ENCODE measurements at regions not wholly inside any gene's neighbourhood (a gene's known extent, or its start where the extent isn't known, plus 50 kb on each side); places are given as distances from the start of the nearest gene placed in this dataset.

DNA sequence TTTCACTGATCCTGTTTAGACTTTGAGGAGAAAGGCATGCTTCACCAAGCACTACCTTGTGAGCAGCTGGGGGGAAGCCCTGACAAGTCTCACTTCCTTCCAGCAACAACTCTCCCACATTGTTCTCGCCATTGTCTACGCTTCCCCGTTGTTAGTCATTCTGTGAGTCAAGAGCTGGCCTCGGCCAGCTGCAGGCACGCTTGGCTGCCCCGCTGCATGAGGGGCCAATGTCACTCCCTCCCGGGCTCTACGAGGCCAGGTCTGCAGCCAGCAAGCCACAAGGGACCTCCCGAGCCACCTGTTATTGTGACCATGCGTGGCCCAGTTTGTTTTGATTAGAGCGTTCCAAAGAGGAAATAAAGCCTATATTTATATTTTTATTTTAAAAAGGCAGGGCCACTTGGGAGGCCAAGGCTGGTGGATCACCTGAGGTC is 220.9 kb downstream of the FOXO1 start:
- H3K4me3 Mint-ChIP-seq (ENCODE audit: unreplicated experiment): no peak overlapping the region
- no peaks in the 10 kb centered on the region for H3K36me3 Mint-ChIP-seq (ENCODE audit: unreplicated experiment)
- peaks cover 2% of the 10 kb centered on the region for H3K9me3 Mint-ChIP-seq (ENCODE audit: unreplicated experiment)
- TF ChIP-seq, protein P1, sequence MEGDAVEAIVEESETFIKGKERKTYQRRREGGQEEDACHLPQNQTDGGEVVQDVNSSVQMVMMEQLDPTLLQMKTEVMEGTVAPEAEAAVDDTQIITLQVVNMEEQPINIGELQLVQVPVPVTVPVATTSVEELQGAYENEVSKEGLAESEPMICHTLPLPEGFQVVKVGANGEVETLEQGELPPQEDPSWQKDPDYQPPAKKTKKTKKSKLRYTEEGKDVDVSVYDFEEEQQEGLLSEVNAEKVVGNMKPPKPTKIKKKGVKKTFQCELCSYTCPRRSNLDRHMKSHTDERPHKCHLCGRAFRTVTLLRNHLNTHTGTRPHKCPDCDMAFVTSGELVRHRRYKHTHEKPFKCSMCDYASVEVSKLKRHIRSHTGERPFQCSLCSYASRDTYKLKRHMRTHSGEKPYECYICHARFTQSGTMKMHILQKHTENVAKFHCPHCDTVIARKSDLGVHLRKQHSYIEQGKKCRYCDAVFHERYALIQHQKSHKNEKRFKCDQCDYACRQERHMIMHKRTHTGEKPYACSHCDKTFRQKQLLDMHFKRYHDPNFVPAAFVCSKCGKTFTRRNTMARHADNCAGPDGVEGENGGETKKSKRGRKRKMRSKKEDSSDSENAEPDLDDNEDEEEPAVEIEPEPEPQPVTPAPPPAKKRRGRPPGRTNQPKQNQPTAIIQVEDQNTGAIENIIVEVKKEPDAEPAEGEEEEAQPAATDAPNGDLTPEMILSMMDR (IDR thresholded peaks at IDR 0.05; ENCODE audit: partially characterized antibody, unreplicated experiment): no peak
- H3K4me1 Mint-ChIP-seq (ENCODE audit: low read depth, unreplicated experiment): peaks cover 10% of the 10 kb centered on the region
- H3K27me3 Mint-ChIP-seq (ENCODE audit: unreplicated experiment): peaks cover 2% of the 10 kb centered on the region
- H3K27ac Mint-ChIP-seq (ENCODE audit: unreplicated experiment): no peak overlapping the region
- DNase-seq: no peak

DNA sequence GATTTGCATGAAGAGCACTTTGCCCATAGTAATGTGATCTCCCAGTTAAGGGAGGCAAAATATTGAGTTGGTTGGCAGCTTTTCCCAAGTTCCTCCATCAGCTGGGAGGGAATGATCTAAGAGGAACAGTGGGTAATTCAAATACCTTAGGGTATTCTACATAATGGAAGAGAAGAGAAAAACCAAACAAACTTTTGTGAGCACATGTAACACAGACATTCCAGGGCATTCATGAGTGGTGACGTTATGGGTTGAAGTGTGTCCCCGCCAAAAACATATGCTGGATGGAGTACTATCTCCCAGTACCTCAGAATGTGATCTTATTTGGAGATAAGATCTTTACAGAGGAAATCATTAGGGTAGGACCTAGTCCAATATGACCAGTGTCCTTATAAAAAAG is 220.1 kb downstream of the FOXO1 start:
- H3K4me3 Mint-ChIP-seq (ENCODE audit: unreplicated experiment): no peak overlapping the region
- TF ChIP-seq, protein P1 (IDR thresholded peaks at IDR 0.05; ENCODE audit: partially characterized antibody, unreplicated experiment): no peak
- peaks cover 10% of the 10 kb centered on the region for H3K4me1 Mint-ChIP-seq (ENCODE audit: low read depth, unreplicated experiment)
- H3K36me3 Mint-ChIP-seq (ENCODE audit: unreplicated experiment): no peaks in the 10 kb centered on the region
- no peak overlapping the region for H3K27ac Mint-ChIP-seq (ENCODE audit: unreplicated experiment)
- DNase-seq: no peak
- H3K9me3 Mint-ChIP-seq (ENCODE audit: unreplicated experiment): peaks cover 2% of the 10 kb centered on the region
- H3K27me3 Mint-ChIP-seq (ENCODE audit: unreplicated experiment): peaks cover 3% of the 10 kb centered on the region

DNA sequence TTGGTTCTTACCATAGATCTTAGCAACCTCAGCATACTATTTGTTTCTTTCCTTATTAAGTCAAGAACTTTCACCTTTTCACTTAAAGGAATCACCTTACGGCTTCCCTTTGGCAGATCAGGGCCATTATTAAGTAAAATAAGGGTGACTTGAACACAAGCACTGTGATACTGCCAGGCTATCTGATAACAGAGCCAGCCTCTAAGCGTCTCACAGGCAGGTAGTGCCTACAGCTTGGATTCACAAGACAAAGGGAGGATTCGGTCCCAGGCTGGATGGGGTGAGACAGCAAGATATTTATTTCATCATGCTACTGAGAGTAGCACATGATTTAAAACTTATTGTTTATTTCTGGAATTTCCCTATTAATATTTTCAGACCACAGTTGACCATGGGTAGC is 218.6 kb downstream of the FOXO1 start:
- H3K9me3 Mint-ChIP-seq (ENCODE audit: unreplicated experiment): peaks cover 2% of the 10 kb centered on the region
- H3K27ac Mint-ChIP-seq (ENCODE audit: unreplicated experiment): no peak overlapping the region
- H3K27me3 Mint-ChIP-seq (ENCODE audit: unreplicated experiment): peaks cover 3% of the 10 kb centered on the region
- H3K36me3 Mint-ChIP-seq (ENCODE audit: unreplicated experiment): no peaks in the 10 kb centered on the region
- TF ChIP-seq, protein P1 (IDR thresholded peaks at IDR 0.05; ENCODE audit: partially characterized antibody, unreplicated experiment): no peak
- no peak for DNase-seq
- peaks cover under 1% of the 10 kb centered on the region for H3K4me1 Mint-ChIP-seq (ENCODE audit: low read depth, unreplicated experiment)
- no peak overlapping the region for H3K4me3 Mint-ChIP-seq (ENCODE audit: unreplicated experiment)

DNA sequence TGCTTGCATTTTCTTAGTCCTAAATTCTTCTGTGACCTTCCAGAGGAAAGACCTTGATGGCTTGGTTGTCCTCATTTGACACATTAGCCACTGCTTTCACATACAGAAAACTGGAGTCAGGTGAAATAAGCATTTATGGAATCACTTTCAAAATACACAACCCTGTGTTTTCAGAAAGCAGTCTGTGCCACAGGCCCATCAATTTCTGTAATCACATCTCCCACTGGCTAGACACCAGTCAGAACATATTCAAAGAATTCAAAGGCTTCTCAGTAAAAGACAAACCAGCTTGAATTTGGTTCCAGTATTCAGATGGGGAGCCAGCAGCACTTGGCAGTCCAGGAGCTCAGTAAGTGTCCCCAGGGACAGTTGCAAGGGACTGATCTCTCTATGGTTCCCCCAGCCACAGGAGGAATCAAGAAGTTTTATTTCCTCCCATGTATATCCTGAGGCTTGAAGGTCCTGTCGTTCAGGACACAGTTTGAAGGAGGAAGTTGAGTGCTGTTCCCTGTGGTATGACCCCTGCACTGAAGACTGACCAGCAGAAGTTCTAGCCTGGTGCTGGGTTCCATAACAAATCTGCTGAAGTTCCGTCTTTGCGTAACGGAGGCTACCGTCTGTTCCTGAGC is 214.3 kb downstream of the FOXO1 start:
- Mint-ChIP-seq H3K9me3 (ENCODE audit: unreplicated experiment) (peaks cover under 1% of the 10 kb centered on the region), H3K4me3 (ENCODE audit: unreplicated experiment) (no peak overlapping the region), H3K36me3 (ENCODE audit: unreplicated experiment) (no peaks in the 10 kb centered on the region), H3K27ac (ENCODE audit: unreplicated experiment) (no peak overlapping the region), H3K4me1 (ENCODE audit: low read depth, unreplicated experiment) (peaks cover 2% of the 10 kb centered on the region), H3K27me3 (ENCODE audit: unreplicated experiment) (peaks cover 3% of the 10 kb centered on the region)
- DNase-seq: no peak
- TF ChIP-seq, protein P1 (IDR thresholded peaks at IDR 0.05; ENCODE audit: partially characterized antibody, unreplicated experiment): no peak

DNA sequence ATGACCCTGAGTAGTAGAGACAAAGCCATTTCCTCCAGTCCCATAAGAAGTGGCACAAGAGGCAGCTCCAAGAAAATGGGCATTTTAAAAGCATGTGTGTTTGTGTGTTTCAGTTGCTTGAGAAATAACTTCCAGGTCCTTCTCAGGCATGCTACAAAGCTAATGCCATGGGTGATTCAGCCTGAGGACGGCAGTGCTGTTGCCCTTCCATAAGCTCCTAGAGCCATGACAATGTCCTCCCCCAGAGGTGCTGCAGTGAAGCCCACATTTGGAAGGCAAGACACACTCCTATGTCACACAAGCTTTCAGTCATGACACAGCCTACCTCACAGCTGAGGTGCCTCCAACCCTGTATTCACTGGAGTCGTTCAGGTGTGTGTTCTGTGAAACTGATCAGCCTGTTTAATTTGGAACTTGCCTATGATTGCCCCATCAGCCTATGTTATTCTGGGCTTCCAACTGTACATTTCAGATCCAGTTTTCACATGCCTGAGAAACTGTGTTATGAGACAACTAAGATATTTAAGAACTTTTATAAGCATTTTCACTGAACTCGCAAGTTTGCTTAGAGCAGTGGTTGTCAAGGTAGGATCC is 213.6 kb downstream of the FOXO1 start:
- DNase-seq: no peak
- peaks cover 3% of the 10 kb centered on the region for H3K27me3 Mint-ChIP-seq (ENCODE audit: unreplicated experiment)
- no peaks in the 10 kb centered on the region for H3K36me3 Mint-ChIP-seq (ENCODE audit: unreplicated experiment)
- TF ChIP-seq, protein P1 (IDR thresholded peaks at IDR 0.05; ENCODE audit: partially characterized antibody, unreplicated experiment): no peak
- H3K4me3 Mint-ChIP-seq (ENCODE audit: unreplicated experiment): no peak overlapping the region
- H3K4me1 Mint-ChIP-seq (ENCODE audit: low read depth, unreplicated experiment): peaks cover 2% of the 10 kb centered on the region
- H3K9me3 Mint-ChIP-seq (ENCODE audit: unreplicated experiment): no peaks in the 10 kb centered on the region
- no peak overlapping the region for H3K27ac Mint-ChIP-seq (ENCODE audit: unreplicated experiment)

All from glutamatergic neuron (in vitro differentiated cells).